MM.1S (cell line): ENCODE measurements at regions not wholly inside any gene's neighbourhood (a gene's known extent, or its start where the extent isn't known, plus 50 kb on each side); places are given as distances from the start of the nearest gene placed in this dataset.

Experiments
- DNase-seq: peaks from one replicate; pipeline ENCODE4 v3.0.0-alpha.2; 2015
- H2AFZ ChIP-seq: fragments of 300-600 bp; sonication (generic); 2 replicates; pipeline ENCODE4 v1.6.0; 2016; ENCODE audit warnings: antibody characterized with exemption, low read length
- H3F3A ChIP-seq: fragments of 300-600 bp; sonication (generic); 2 replicates; pipeline ENCODE4 v1.6.1; 2016; ENCODE audit warnings: mild to moderate bottlenecking, antibody characterized with exemption, low read length, moderate library complexity, mixed read lengths; ENCODE audit not compliant: insufficient read depth
- H3K27ac ChIP-seq: fragments of 300-600 bp; sonication (generic); 2 replicates; pipeline ENCODE4 v1.5.1; 2016; ENCODE audit warnings: mild to moderate bottlenecking, low read length
- H3K27me3 ChIP-seq: fragments of 300-600 bp; sonication (generic); replicated peaks from 2 replicates; pipeline ENCODE4 v1.6.0; 2016; ENCODE audit warnings: low read length; ENCODE audit not compliant: insufficient read depth
- H3K36me3 ChIP-seq: fragments of 300-600 bp; sonication (generic); replicated peaks from 2 replicates; pipeline ENCODE4 v1.6.1; 2016; ENCODE audit warnings: mild to moderate bottlenecking, low read length, mixed read lengths; ENCODE audit not compliant: insufficient read depth
- H3K4me1 ChIP-seq: fragments of 300-600 bp; sonication (generic); 2 replicates; pipeline ENCODE4 v1.6.1; 2016; ENCODE audit warnings: low read length, mixed read lengths
- H3K4me2 ChIP-seq: fragments of 300-600 bp; sonication (generic); 2 replicates; pipeline ENCODE4 v1.6.0; 2016; ENCODE audit warnings: low read depth, low read length
- H3K4me3 ChIP-seq: fragments of 300-600 bp; sonication (generic); 2 replicates; pipeline ENCODE4 v1.5.1; 2016; ENCODE audit warnings: low read length, mixed read lengths
- H3K79me2 ChIP-seq: fragments of 300-600 bp; sonication (generic); 2 replicates; pipeline ENCODE4 v1.6.1; 2016; ENCODE audit warnings: mixed run types, low read length, mixed read lengths
- H3K9ac ChIP-seq: fragments of 300-600 bp; sonication (generic); 2 replicates; pipeline ENCODE4 v1.6.1; 2016; ENCODE audit warnings: low read length, mixed read lengths
- H3K9me2 ChIP-seq: fragments of 300-600 bp; sonication (generic); replicated peaks from 2 replicates; pipeline ENCODE4 v1.6.1; 2016; ENCODE audit warnings: mild to moderate bottlenecking, low read length, mixed read lengths; ENCODE audit not compliant: insufficient read depth
- H3K9me3 ChIP-seq: fragments of 300-600 bp; sonication (generic); replicated peaks from 2 replicates; pipeline ENCODE4 v1.6.1; 2016; ENCODE audit warnings: mild to moderate bottlenecking, low read length, mixed read lengths; ENCODE audit not compliant: insufficient read depth
- H4K20me1 ChIP-seq: fragments of 300-600 bp; sonication (generic); 2 replicates; pipeline ENCODE4 v1.6.1; 2016; ENCODE audit warnings: mild to moderate bottlenecking, low read length, moderate library complexity, mixed read lengths; ENCODE audit not compliant: insufficient read depth
- EZH2 ChIP-seq: fragments of 300-600 bp; sonication (generic); optimal IDR thresholded peaks from 2 replicates; pipeline ENCODE3; 2017; ENCODE audit warnings: low read depth, mild to moderate bottlenecking, antibody characterized with exemption, low read length, mixed read lengths
- EZH2phosphoT487 ChIP-seq: fragments of 300-600 bp; sonication (generic); IDR thresholded peaks from 2 replicates; pipeline ENCODE4 v1.6.1; 2018; ENCODE audit warnings: antibody characterized with exemption, low read length
- TF ChIP-seq, protein P1 (sequence below): fragments of 300-600 bp; sonication (generic); IDR thresholded peaks from 2 replicates; pipeline ENCODE4 v1.5.1; 2016; ENCODE audit warnings: antibody characterized with exemption, low read length, mixed read lengths

DNA sequence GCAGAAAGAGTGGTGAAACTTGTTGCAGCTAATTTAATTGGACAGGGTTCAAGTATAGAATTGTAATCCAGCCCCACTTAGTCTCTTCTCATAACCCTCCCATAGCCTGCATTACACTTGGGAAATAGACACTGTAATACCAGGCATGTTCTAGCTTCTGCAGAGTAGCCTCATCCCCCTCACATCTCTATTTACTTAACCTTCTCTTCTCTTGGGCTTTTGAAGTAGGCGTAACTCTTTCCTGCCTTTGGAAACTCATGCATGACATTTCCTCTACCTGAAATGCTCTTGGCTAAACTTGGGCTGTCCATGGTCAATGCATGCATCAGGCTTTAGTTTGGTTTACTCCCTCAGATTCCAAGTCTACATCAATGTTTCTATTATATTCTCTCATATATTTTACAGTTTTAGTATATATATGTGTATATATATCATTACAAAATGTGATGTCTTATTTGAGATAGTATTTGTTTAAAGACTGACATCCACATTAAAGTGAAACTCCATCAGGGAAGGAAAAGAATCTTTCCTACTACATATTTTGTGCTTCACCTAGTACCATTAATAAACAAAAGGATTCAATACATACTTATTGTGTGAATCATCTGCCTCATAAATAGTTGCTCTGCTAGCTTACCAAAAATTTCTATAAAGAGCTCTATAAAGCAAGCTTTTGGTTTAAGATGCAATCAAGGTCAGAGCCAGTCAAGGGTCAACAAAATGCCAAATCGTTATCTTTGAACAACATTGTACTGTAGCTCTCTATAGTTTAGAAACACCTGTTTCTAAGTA is 1158.0 kb downstream of the MAT2B start:
- no peaks in the 10 kb centered on the region for H3K36me3 ChIP-seq
- DNase-seq, result no peak
- H3K4me3 ChIP-seq, result no peak overlapping the region
- no peak overlapping the region for H3K9ac ChIP-seq
- no peak overlapping the region for H2AFZ ChIP-seq
- H3K4me2 ChIP-seq, result no peak overlapping the region
- H3K4me1 ChIP-seq, result no peaks in the 10 kb centered on the region
- no peak overlapping the region for H3K27ac ChIP-seq
- TF ChIP-seq, protein P1, sequence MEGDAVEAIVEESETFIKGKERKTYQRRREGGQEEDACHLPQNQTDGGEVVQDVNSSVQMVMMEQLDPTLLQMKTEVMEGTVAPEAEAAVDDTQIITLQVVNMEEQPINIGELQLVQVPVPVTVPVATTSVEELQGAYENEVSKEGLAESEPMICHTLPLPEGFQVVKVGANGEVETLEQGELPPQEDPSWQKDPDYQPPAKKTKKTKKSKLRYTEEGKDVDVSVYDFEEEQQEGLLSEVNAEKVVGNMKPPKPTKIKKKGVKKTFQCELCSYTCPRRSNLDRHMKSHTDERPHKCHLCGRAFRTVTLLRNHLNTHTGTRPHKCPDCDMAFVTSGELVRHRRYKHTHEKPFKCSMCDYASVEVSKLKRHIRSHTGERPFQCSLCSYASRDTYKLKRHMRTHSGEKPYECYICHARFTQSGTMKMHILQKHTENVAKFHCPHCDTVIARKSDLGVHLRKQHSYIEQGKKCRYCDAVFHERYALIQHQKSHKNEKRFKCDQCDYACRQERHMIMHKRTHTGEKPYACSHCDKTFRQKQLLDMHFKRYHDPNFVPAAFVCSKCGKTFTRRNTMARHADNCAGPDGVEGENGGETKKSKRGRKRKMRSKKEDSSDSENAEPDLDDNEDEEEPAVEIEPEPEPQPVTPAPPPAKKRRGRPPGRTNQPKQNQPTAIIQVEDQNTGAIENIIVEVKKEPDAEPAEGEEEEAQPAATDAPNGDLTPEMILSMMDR, result no peak
- no peak for TF ChIP-seq EZH2phosphoT487
- TF ChIP-seq EZH2, result no peak
- H3K9me3 ChIP-seq, result no peaks in the 10 kb centered on the region
- H4K20me1 ChIP-seq, result no peaks in the 10 kb centered on the region
- no peaks in the 10 kb centered on the region for H3K9me2 ChIP-seq
- no peaks in the 10 kb centered on the region for H3K27me3 ChIP-seq
- no peaks in the 10 kb centered on the region for H3F3A ChIP-seq
- no peaks in the 10 kb centered on the region for H3K79me2 ChIP-seq

DNA sequence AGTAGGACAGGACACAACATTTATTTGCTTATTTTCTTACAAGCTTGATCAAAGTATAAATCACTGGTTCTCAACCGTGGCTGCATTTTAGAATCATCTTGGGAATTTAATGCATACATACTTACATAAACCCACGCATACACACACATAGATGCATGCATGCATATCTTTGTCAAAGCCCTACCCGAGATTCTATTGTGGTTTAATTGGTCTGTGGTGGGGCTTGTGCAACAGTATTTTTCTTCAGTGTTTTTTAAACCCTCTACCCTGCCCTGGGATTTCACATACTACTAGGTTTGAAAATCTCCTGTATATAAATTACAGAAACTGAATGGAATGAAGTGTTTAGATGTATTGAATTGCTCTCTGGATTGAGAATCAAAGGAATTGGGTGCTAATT is 1166.2 kb downstream of the MAT2B start:
- no peak for DNase-seq
- Histone ChIP-seq H2AFZ (no peak overlapping the region), H3K79me2 (no peaks in the 10 kb centered on the region), H3K9me2 (no peaks in the 10 kb centered on the region), H3K4me2 (no peak overlapping the region), H3K4me1 (no peaks in the 10 kb centered on the region), H3K27me3 (no peaks in the 10 kb centered on the region), H4K20me1 (no peaks in the 10 kb centered on the region), H3K36me3 (no peaks in the 10 kb centered on the region), H3K9ac (no peak overlapping the region), H3K9me3 (no peaks in the 10 kb centered on the region), H3F3A (no peaks in the 10 kb centered on the region), H3K27ac (no peak overlapping the region), H3K4me3 (no peak overlapping the region)
- TF ChIP-seq EZH2 (no peak), EZH2phosphoT487 (no peak)
- TF ChIP-seq, protein P1, result no peak

DNA sequence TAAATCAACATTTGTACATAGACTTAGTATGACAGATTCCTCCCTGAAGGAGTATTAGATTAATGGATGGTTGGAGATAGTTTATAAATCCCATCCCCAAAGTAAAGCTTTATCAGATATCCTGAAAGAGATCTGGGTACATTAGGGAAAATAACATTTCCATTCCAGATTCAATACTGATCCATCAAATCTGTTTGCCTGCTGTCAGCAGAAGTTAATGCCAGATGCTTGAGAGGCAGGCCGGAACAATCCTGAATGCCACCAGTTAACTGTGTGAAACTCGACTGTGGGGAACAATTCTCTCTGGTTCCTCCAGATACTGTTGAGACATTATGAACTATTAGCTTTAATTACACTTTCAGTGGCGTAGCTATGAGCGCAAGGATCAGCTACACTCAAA is 1166.8 kb downstream of the MAT2B start:
- Histone ChIP-seq H3K4me1 (no peaks in the 10 kb centered on the region), H2AFZ (no peak overlapping the region), H3K36me3 (no peaks in the 10 kb centered on the region), H3K4me2 (no peak overlapping the region), H3K4me3 (no peak overlapping the region), H3F3A (no peaks in the 10 kb centered on the region), H4K20me1 (no peaks in the 10 kb centered on the region), H3K27ac (no peak overlapping the region), H3K9me2 (no peaks in the 10 kb centered on the region), H3K79me2 (no peaks in the 10 kb centered on the region), H3K9ac (no peak overlapping the region), H3K9me3 (no peaks in the 10 kb centered on the region), H3K27me3 (no peaks in the 10 kb centered on the region)
- TF ChIP-seq EZH2 (no peak), EZH2phosphoT487 (no peak)
- DNase-seq, result no peak
